SKM-1 treated with dmso at 0.1 percent for 144 hours (cell line): ENCODE measurements at regions not wholly inside any gene's neighbourhood (a gene's known extent, or its start where the extent isn't known, plus 50 kb on each side); places are given as distances from the start of the nearest gene placed in this dataset.
"Not testable (repeated sequence)": the region's sequence is repeated elsewhere in the genome, so short reads cannot be mapped to it uniquely, and the experiment has no call there.

Experiments used
- DNase-seq: peaks from one replicate; lab custom pipeline; 2025; ENCODE audit not compliant: unreplicated experiment; lab: John Stamatoyannopoulos, UW

DNA sequence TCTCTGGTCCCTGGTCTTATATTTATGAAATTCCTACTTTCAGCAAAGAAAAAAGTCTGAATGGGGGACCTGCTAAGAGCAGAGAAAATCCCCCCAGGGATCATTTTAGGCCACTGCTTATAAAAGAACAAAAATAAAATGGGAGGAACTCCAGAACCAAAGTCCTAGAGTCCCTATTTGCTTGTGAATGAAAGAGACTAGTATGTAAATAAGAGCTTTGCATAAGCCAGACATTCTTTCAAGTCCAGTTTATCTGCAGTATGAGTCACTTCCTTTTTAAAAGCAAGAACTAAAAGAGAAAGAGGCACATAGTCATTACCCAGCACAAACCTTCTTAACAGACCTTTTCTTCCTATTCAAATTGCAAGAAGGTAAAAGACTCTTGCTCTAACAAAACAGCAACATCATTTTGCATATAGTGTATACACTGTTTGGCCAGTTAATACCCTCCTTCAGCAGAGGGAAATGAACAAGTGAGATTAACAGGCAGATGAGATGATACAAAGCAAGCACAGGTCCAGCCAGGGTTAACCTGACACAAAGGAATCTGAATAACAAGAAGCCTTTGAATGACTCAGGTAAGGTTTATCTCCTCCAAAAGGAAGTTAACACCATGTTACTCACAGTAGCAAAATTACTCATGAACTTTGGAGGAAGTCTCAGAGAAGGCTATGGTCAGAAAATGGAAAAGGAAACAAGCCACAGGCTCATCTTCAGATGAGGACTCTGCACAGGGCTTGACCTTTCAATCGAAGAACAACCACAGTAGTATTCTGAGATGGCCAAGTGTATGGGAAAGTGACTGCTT, 87.3 kb downstream of the PHLDA1 start:
- peak; percentile 15 for DNase-seq

DNA sequence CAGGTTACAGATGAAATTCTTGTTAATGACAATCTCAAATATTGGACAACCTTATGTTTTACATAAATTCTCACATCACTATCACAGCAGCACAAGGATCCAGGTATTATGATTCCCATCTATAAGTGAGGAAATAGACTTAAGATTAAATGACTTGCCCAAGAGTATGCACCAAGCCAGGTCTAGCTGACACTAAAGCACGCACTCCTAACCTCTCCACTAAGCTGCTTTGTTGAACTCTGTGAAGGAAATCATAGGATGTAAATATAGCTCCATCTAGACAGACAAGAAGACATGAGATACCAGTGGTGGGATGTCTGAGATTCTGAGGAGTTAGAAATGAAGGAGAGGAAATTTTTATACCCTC, 87.9 kb downstream of the PHLDA1 start:
- DNase-seq, result no peak

DNA sequence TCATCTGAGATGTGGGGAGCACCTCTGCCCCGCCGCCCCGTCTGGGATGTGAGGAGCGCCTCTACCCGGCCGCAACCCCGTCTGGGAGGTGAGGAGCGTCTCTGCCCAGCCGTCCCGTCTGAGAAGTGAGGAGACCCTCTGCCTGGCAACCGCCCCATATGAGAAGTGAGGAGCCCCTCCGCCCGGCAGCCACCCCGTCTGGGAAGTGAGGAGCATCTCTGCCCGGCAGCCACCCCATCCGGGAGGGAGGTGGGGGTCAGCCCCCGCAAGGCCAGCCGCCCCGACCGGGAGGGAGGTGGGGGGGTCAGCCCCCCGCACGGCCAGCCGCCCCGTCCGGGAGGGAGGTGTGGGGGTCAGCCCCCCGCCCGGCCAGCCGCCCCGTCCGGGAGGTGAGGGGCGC, 89.9 kb downstream of the PHLDA1 start:
- DNase-seq, result not testable (repeated sequence)

DNA sequence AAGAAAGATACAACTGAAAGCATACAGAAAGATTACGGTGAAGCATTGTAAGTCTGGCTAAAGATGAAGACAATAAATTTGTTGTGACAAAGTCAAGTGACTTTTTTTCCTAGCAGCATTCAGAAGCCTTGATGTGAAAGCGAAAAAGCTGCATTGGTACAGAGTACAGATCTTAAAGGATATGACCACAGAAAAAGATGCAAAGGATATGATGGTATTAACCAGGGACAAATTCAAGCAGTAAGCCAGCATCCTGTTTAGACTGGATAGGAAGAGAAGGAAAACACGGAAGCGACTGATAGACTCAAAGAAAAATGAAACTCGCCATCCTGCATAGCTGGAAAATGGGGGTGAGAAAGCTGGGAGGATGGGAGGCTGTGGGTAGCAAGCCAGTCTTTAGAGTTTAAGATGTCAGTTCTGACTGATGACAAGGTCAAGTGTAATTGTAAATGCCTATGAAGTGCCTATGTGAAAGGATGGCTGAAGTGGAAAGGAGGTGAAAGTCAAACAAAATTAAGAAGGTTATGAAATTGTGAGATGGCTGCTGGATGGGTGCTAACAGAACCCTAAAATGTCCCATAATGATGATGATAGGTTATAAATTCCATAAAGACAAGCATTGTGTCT, 92.4 kb downstream of the PHLDA1 start:
- no peak for DNase-seq

DNA sequence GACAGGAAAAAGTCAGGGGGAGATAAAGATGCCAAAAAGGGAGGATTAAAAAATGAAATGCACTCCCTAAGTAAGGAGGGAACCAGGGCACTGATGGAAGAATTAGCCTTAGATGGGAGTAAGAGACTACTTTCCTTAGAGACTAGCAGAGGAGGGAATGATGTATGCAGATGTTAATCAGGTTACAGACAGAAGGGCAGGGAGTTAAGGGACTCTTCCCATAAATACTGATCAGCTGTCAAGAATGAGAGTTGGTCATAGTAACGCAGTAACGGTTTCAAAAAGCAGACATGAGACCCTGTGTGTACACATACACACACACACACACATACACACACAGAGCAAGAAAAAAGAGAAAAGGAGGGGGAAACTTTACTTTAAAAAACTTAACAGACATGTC, 93.4 kb downstream of the PHLDA1 start:
- DNase-seq, result no peak

DNA sequence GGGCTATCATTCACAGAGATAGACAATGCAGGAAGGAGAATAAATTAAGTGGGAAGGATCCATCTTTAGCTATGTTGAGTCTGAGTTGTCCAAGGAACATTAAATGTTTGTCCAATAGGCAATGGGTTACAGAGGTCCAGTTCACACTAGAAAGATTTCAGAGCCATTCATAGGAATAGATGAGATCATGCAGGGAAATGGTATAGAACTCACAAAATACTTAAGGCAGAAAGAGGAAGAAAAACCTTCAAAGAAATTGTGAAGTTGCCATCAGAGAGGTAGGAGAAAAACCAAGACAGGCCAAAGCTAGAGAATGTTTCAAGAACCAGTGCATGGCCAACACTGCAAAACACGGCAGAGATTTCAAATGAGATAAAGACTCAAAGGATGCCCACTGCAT, 94.1 kb downstream of the PHLDA1 start:
- no peak for DNase-seq

DNA sequence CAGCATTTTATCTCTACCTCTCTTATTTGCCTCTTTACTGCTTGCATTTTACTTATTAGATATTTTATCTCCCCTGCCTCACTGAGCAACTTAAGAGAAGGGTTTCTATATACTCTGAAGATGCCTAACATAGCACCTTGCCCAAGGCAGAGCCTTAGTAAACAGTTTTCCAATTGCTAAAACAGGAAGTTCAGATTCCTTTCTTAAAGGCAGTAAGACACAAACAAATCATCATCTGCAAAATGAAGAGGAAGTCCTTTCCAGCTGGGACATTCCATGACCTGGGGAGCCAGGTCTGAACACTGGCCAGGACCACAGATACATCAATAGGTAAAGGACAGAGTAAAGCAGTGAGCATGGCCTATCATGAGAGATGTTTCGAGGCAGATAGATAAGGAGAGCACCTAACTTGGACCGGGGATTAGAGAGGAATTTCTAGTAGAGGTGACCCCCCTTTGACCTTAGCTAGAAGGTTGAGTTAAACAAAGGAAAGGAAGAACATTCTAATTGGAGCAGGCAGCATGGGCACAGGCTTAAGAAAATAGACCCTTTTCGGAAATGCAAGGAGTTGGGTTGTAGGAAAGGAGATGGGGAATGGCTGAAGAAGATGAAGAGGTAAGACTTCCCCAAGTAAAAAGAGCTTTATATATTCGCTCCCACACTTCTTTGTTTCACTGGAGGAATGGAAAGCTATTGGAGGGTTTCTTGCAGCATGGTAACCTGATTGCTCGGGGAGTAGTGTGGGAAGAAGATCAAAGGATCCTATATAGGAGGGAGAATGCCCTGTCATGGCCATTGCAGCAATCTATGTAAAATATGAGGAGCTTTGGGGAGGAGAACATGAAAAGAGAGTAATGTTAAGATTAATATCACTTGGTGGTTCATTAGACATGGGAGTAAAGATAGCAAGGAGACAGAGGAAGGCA, 94.8 kb downstream of the PHLDA1 start:
- DNase-seq, result no peak

DNA sequence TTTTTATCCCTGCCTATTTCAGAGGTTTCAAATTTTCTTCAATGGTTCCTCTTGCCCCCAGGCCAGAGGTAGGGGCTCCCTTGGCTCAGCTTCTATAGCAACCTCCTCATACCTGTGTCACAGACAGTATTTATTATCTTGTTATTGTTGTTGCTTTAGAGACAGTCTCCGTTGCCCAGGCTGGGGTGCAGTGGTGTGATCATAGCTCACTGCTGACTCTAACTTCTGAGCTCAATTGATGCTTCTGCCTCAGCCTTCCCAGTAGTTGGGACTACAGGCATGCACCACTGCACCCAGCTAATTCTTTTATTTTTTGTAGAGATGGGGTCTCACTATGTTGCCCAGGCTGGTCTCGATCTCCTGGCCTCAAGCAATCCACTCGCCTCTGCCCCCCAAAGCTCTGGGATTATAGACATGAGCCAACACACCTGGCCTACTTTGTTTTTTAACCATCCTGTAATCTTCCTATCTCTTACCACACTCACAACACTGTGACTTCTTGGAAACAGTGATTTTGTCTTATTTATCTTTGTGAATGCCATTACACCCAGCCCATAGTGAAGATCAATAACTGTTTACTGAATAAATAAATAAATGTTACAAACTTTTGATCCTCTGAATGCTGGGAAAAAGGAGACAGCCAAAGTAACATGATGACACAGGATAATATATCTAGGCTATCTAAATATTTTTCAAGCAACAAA, 95.9 kb downstream of the PHLDA1 start:
- DNase-seq, result no peak

DNA sequence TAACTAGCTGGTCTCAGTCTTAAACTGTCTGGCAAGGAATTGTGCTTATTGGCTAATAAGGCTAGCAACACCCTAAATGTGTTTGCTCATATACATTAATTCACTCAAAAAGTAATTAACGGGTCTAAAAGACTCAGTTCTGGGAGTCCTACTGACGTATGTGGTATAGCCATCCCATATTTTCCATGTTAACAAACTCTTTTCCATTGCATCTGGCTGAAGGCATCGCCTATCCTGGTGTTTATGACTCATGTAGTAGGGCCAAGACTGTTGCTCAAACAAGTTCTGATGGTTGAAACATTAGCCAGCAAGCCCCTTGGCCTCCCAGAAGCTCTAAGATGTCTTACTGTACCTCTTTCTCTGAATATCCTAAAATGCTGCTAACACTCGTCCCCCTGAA, 98.5 kb downstream of the PHLDA1 start:
- DNase-seq, result no peak

DNA sequence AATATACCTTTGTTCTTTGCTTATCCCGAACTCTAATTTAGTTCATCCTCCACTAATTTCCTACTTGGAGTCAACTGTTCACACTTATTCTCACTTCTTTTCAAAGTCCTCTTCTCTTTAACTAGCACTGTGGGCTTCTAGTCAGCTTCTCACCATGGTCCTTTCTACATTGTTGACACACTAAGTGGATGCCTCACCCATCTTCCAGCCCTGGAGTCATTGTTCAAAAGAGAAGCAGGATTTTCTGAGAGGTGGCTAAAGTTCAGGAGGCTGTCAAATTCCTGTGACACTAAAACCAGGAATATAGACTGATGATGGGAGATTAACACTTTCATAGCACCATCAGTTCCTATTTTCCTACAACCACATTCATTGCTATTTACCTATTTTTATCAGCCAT, 99.3 kb downstream of the PHLDA1 start:
- DNase-seq, result no peak

DNA sequence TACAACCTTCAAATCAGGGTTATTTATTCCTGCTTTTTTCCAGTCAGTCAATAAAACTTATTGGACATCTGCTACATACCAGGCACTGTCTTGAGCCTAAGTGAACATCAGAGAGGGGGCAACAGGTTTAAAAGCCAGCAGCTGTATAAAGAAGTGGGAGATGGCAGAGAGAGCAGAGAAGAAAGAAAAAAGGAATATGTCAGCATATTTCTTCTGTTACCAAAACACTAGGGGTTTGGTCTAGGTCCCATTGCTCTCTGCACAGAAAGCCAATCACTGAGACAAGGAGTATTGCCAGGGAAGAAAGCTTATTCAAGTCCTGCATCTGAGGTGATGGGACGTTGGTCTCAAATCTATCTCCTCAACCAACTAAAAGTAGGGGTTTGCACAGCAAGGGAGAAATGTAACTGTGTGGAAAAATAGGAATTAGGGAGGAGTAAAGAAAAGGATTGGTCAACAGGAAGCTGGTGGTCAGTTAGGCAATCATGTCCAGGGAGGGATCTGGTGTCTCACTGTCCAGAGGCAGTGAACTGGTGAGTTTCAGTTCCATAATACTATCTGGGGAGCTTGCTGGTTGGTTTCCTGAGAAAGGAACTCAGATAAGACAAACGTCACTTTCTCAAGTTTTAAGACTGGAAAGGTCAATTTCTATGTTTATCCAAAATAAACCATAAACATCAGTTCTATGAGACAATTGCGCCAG, 107.5 kb downstream of the PHLDA1 start:
- no peak for DNase-seq

DNA sequence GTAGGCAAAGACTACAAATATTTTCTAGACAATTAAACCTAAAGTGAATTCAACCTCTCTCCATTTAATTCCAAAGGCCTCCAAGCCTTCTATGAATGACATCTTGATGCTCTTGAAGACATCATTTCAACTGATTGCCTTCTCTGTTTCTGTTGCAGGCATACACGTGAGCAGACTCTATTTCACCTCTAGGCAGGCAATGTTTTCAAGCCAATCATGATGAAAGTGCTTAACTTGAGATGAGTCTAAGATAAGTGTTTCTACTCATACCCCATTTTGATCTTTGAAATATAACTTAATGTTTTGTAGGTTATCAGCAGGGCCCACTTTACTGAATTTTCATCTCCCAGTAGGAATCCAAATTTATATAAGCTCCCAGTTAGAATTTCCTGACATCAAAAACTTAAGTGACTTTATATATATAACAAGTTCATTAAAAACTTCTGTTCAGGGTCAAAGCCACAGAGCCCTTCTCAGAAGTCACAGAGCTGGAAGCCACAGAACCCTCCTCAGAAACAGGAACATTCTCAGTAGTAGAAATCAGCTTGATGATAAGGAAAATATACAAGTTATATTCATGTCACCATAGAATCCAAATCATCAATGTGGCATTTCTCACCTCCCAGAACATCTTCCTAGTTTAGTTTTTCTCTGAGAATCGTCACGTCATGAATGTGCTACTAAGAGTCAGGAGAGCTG, 108.5 kb downstream of the PHLDA1 start:
- no peak for DNase-seq

DNA sequence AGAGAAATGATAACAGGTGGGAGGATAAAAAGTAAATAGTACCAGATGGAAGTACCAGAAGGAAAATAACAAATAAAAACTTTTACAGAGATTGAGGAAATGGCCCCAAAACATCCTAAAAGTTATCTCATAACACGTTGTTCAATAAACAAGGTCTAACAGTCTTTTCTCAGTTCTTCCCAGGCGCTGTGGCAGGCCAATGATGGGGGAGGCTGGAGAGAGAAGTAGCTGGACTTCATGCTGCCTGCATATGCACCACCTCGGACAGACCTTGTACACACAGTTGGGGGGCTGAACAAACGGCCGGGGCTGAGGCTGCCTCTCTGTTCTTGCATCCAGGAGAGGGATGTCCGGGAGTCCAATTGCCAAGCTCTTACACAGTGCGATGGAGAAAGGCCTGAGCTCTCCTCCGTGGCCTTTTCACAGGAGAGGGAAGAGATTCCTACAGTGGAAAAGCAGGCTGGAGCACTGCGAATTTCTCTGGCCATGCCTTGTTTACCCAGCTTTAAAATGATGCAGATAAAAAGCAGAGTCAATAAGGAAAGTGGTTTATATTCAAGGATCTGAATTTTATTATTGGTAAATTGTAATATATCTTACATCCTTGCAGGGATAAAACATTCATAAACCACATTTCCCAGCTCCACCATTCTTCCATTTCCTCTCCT, 109.8 kb downstream of the PHLDA1 start:
- DNase-seq, result no peak

DNA sequence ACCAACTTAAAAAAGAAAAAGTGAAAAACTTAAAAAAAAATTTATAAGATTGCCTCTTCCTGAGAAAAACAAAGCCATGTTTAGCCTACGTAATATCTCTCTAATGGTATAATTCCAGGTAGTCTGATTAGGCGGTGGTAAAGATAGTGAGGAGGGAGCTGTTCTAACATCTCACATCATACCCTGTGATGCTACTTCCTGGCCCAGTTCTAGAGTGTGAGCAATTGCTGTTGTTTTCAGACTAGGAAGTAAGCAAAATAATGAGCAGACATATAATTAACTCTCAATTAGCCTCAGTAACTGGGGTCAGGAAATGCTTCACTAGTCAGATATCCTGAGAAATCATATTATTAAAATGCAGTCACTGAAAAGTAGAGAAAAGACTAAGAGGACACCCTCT, 113.9 kb downstream of the PHLDA1 start:
- DNase-seq, result no peak

DNA sequence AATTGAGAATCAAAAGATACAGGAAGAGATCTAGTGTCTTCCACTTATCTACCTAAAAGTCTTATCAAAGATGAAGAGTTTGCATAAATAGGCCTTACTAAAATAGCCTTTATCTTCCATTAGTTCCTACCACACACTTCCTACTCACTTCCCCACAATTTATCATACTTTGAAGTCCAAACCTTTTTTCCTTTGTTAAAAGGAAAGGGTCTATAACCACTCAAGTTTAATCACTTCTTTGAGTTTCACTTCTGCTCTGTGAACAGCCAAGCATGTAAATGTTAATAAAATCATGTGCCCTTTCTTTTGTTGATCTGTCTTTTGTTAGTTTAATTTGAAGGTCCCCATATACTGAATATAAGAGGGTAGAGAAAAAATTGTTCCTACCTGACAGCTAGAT, 114.5 kb downstream of the PHLDA1 start:
- DNase-seq, result no peak

DNA sequence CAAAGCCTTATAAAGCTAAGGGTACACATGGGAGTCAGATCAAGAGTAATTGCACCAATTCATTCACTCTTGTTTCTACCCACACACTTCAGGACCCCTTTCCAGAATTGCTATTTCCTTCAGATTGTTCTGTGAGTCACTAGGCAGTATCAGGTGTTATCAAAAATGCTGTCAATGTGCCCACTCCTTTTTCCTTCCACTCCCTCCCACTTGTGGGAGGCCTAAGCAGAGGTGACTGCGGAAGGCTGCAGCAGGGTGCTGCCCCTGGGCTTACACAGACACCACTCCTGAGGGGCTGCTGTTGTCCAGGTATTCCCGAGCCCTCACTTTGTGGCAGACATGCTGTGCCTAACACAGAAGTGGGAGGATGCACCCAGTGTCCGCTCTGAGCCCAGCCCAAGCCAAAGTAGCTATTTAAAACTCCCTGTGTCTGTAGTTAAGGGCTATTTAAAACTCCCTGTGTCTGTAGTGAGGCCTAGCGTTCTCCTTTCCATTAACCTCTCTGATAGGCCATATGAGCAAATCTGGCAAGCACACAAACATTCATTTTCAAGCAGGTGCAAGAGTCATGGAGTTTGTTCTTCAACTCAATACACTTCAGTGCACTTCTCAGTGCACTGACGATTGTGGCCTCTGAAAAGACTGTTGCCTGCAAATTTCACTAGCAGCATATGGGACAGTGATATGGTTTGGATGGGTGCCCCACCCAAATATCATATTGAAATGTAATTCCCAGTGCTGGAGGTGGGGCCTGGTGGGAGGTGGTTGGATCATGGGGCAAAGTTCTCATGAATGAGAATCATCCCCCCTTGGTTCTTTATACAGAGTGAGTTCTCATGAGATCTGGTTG, 117.8 kb downstream of the PHLDA1 start:
- no peak for DNase-seq

DNA sequence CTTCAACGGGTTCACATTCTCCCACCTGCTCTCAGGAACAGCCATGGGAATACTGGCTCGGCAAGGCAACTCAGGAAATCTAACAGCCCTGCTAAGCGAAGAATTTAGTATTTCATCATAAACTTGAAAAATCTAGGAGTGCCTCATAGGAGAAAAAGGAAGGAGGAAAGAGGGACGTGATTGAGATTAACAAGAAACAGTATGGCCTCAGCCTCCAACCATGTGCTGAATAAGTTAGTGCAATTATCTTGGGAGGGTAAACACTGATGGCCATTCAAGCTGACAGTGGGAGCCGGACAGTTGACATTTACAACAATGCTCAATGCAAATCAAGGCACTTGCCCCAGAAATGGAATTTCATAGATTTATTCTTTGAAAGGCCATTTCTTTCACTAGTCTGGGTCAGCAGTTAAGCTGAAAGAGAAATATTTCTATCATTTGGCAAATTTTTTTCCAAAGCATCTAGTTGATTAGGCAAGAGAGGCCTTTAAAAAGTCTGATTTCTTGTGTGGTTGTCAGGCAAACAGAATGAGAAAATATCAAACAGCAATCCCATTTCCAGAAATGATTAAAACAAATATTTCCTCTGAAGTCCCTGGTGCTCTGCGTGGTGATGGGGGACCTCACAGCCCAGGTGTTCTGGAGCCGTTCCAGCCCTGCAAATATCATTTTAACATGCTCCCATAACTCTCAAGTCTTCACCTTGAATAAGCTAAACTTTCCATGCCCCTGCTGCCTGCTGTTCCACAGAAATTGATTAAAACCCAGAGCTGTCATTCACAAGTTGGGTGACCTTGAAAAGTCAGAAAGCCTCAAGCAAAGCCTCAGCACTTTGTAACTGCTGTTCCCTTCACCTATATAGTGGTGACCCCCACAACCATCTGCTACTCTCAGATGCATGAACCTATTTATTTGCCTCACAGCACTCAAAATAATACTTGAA, 121.6 kb downstream of the PHLDA1 start:
- no peak for DNase-seq
